Effector memory CD8-positive, alpha-beta T cell (primary cell): ENCODE measurements at regions not wholly inside any gene's neighbourhood (a gene's known extent, or its start where the extent isn't known, plus 50 kb on each side); places are given as distances from the start of the nearest gene placed in this dataset.
A peak's percentile ranks its signal among the peaks of the same experiment; 100 is the strongest.

Experiments
- ATAC-seq: fragments of 150-1000 bp; cut with Tn5 transposase; replicated peaks from 2 replicates; pipeline ENCODE4 v1.10.0; 2021; ENCODE audit warnings: mild to moderate bottlenecking, moderate library complexity
- DNase-seq, 3 experiments: peaks; one replicate each; pipeline ENCODE4 v3.0.0; 2021
- H3K27ac Mint-ChIP-seq, 2 donors: one replicate each; pipeline ENCODE4 v1.8.0; 2022; ENCODE audit warnings: mild to moderate bottlenecking in 2 of 2, mixed read lengths in 2 of 2, moderate library complexity in 2 of 2
- H3K27me3 Mint-ChIP-seq, 2 donors: one replicate each; pipeline ENCODE4 v1.8.0; 2022; ENCODE audit warnings: mixed read lengths in 2 of 2
- H3K36me3 Mint-ChIP-seq: one replicate; pipeline ENCODE4 v1.8.0; 2022; ENCODE audit warnings: mild to moderate bottlenecking, moderate library complexity, mixed read lengths; ENCODE audit not compliant: insufficient read depth
- H3K4me1 Mint-ChIP-seq, 2 donors: one replicate each; pipeline ENCODE4 v1.8.0; 2022; ENCODE audit warnings: low read depth in 2 of 2, mixed read lengths in 2 of 2
- H3K4me3 Mint-ChIP-seq, 2 donors: one replicate each; pipeline ENCODE4 v1.8.0; 2022; ENCODE audit warnings: mild to moderate bottlenecking in 2 of 2, mixed read lengths in 2 of 2, moderate library complexity in 2 of 2
- H3K9me3 Mint-ChIP-seq, 2 donors: one replicate each; pipeline ENCODE4 v1.8.0; 2022; ENCODE audit warnings: mixed read lengths in 2 of 2

DNA sequence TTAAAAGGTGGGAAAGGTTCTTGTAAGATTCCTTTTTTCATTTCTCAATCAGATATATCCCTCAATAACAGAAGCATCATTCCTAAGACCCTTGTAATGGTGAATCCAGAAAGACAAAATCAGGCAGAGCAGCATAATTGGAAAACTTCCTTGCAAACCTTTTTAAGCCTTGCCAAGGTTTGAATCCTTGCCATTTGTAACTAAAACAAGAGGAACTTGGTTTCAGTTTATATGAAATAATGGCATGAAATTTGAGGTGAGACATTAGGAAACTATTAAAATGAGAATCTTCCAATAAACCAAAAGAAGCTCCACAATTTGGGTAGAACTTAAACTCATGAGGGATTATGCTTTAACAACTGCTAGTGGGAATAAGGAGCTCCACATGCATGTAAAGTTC lies 384.7 kb upstream of the SMC2 start:
- H3K36me3 Mint-ChIP-seq: no peaks in the 10 kb centered on the region
- no peaks in the 10 kb centered on the region for H3K27me3 Mint-ChIP-seq
- ATAC-seq (no peak), DNase-seq (no peak)
- no peaks in the 10 kb centered on the region for H3K4me1 Mint-ChIP-seq
- peaks cover 0 to 4% of the 10 kb centered on the region in 2 donors for H3K9me3 Mint-ChIP-seq
- H3K4me3 Mint-ChIP-seq: no peak overlapping the region
- no peak overlapping the region for H3K27ac Mint-ChIP-seq

- H3K4me1 Mint-ChIP-seq: no peaks in the 10 kb centered on the region
- no peaks in the 10 kb centered on the region for H3K36me3 Mint-ChIP-seq
- no peak for DNase-seq
- H3K27me3 Mint-ChIP-seq: no peaks in the 10 kb centered on the region
- H3K4me3 Mint-ChIP-seq: no peak overlapping the region
- H3K27ac Mint-ChIP-seq: no peak overlapping the region
- ATAC-seq: no peak
- H3K9me3 Mint-ChIP-seq: peaks cover 0 to 5% of the 10 kb centered on the region in 2 donors
Observed at GRCh38 chr9:103713631-103714030, 380.5 kb upstream of the SMC2 start.

GRCh38 chr9:103714992-103715391 lies 379.1 kb upstream of the SMC2 start:
- ATAC-seq: no peak
- no peaks in the 10 kb centered on the region for H3K27me3 Mint-ChIP-seq
- no peak for DNase-seq
- no peaks in the 10 kb centered on the region for H3K36me3 Mint-ChIP-seq
- no peak overlapping the region for H3K4me3 Mint-ChIP-seq
- peaks cover 0 to 6% of the 10 kb centered on the region in 2 donors for H3K9me3 Mint-ChIP-seq
- no peaks in the 10 kb centered on the region for H3K4me1 Mint-ChIP-seq
- no peak overlapping the region for H3K27ac Mint-ChIP-seq

DNA sequence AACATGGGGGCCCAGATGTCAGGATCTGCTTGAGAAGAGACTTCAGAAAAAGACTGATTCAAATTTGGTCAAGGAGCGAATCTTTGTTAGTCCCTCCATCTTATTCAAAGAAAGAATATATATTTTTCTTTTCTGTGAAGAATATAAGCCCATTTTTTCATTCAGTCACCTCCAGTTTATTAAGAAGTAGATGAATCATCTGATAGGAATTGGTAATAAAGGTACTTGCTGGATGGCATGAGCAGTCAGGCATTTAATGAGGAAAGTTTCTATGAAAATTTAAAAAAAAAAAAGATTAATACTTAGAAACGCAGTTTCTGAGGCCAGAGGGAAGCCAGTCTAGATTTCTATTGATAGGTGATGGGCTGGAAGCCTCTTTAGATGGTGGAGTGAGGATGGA lies 373.1 kb upstream of the SMC2 start:
- Mint-ChIP-seq H3K36me3 (no peaks in the 10 kb centered on the region), H3K4me1 (no peaks in the 10 kb centered on the region), H3K27me3 (no peaks in the 10 kb centered on the region), H3K4me3 (no peak overlapping the region), H3K27ac (no peak overlapping the region), H3K9me3 (peaks cover 0 to 9% of the 10 kb centered on the region in 2 donors)
- DNase-seq: no peak
- no peak for ATAC-seq

- H3K9me3 Mint-ChIP-seq: peaks cover 5 to 15% of the 10 kb centered on the region in 2 donors
- H3K36me3 Mint-ChIP-seq: no peaks in the 10 kb centered on the region
- H3K27ac Mint-ChIP-seq: no peak overlapping the region
- no peaks in the 10 kb centered on the region for H3K27me3 Mint-ChIP-seq
- DNase-seq (no peak), ATAC-seq (no peak)
- H3K4me3 Mint-ChIP-seq: no peak overlapping the region
- no peaks in the 10 kb centered on the region for H3K4me1 Mint-ChIP-seq
Observed at GRCh38 chr9:103730866-103731265, 363.2 kb upstream of the SMC2 start.

DNA sequence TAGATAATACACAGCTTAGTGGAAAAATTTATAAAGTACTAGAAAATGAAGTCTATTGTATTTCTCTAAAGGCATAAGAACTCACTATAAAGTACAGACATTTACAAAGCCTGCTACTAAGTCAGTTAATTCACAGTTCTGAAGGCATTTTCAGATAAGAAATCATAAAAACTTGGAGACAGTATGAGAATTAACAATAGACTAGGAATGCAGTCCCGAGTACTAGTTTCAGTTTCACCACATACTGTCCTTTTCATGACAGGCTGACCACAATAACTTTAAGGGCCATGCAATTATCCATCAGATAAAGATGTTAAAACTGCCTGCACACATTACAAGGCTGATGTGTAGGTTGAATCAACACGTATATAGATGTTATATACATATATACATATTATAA lies 362.6 kb upstream of the SMC2 start:
- no peaks in the 10 kb centered on the region for H3K36me3 Mint-ChIP-seq
- H3K9me3 Mint-ChIP-seq: peaks cover 5 to 15% of the 10 kb centered on the region in 2 donors
- H3K27me3 Mint-ChIP-seq: no peaks in the 10 kb centered on the region
- H3K4me1 Mint-ChIP-seq: no peaks in the 10 kb centered on the region
- ATAC-seq (no peak), DNase-seq (no peak)
- no peak overlapping the region for H3K27ac Mint-ChIP-seq
- no peak overlapping the region for H3K4me3 Mint-ChIP-seq

- Mint-ChIP-seq H3K9me3 (peaks cover 1 to 7% of the 10 kb centered on the region in 2 donors), H3K27me3 (no peaks in the 10 kb centered on the region), H3K36me3 (no peaks in the 10 kb centered on the region), H3K4me3 (no peak overlapping the region), H3K4me1 (no peaks in the 10 kb centered on the region), H3K27ac (no peak overlapping the region)
- no peak for ATAC-seq
- no peak for DNase-seq
Observed at GRCh38 chr9:103734471-103734870, 359.6 kb upstream of the SMC2 start.

GRCh38 chr9:103755441-103755840 lies 338.7 kb upstream of the SMC2 start:
- Mint-ChIP-seq H3K4me1 (no peaks in the 10 kb centered on the region), H3K27me3 (no peaks in the 10 kb centered on the region), H3K27ac (no peak overlapping the region), H3K9me3 (peaks cover 0 to 4% of the 10 kb centered on the region in 2 donors), H3K36me3 (no peaks in the 10 kb centered on the region), H3K4me3 (no peak overlapping the region)
- no peak for ATAC-seq
- no peak for DNase-seq

GRCh38 chr9:103755986-103756385 lies 338.1 kb upstream of the SMC2 start:
- no peaks in the 10 kb centered on the region for H3K4me1 Mint-ChIP-seq
- H3K27me3 Mint-ChIP-seq: no peaks in the 10 kb centered on the region
- H3K36me3 Mint-ChIP-seq: no peaks in the 10 kb centered on the region
- ATAC-seq (no peak), DNase-seq (no peak)
- H3K27ac Mint-ChIP-seq: no peak overlapping the region
- peaks cover 0 to 4% of the 10 kb centered on the region in 2 donors for H3K9me3 Mint-ChIP-seq
- H3K4me3 Mint-ChIP-seq: no peak overlapping the region

DNA sequence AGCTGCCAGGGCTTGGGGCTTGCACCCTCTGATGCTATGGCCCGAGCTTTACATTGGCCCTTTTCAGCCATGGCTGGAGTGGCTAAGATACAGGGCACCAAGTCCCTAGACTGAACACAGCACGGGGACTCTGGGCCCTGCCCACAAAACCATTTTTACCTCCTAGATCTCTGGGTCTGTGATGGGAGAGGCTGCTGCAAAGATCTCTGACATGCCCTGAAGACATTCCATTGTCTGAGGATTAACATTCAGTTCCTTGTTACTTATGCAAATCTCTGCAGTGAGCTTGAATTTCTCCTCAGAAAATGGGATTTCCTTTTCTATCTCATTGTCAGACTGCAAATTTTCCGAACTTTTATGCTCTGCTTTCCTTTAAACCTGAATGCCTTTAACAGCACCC lies 337.0 kb upstream of the SMC2 start:
- peaks cover 3 to 4% of the 10 kb centered on the region in 2 donors for H3K9me3 Mint-ChIP-seq
- no peaks in the 10 kb centered on the region for H3K27me3 Mint-ChIP-seq
- no peak for ATAC-seq
- no peaks in the 10 kb centered on the region for H3K4me1 Mint-ChIP-seq
- no peak overlapping the region for H3K4me3 Mint-ChIP-seq
- no peak for DNase-seq
- H3K36me3 Mint-ChIP-seq: no peaks in the 10 kb centered on the region
- no peak overlapping the region for H3K27ac Mint-ChIP-seq

- no peak overlapping the region for H3K4me3 Mint-ChIP-seq
- ATAC-seq: no peak
- no peak overlapping the region for H3K27ac Mint-ChIP-seq
- H3K27me3 Mint-ChIP-seq: no peaks in the 10 kb centered on the region
- H3K9me3 Mint-ChIP-seq: peaks cover 8 to 22% of the 10 kb centered on the region in 2 donors
- DNase-seq: no peak
- no peaks in the 10 kb centered on the region for H3K4me1 Mint-ChIP-seq
- H3K36me3 Mint-ChIP-seq: no peaks in the 10 kb centered on the region
Observed at GRCh38 chr9:103761466-103761865, 332.6 kb upstream of the SMC2 start.

- DNase-seq (no peak), ATAC-seq (no peak)
- Mint-ChIP-seq H3K36me3 (no peaks in the 10 kb centered on the region), H3K4me1 (no peaks in the 10 kb centered on the region), H3K9me3 (peaks cover 0 to 6% of the 10 kb centered on the region in 2 donors), H3K4me3 (no peak overlapping the region), H3K27me3 (no peaks in the 10 kb centered on the region), H3K27ac (no peak overlapping the region)
Observed at GRCh38 chr9:103789686-103790085, 304.4 kb upstream of the SMC2 start.

- ATAC-seq (peak; percentile 21), DNase-seq (no peak)
- no peak overlapping the region for H3K27ac Mint-ChIP-seq
- H3K9me3 Mint-ChIP-seq: peaks cover 1 to 7% of the 10 kb centered on the region in 2 donors
- H3K4me3 Mint-ChIP-seq: no peak overlapping the region
- H3K4me1 Mint-ChIP-seq: no peaks in the 10 kb centered on the region
- H3K27me3 Mint-ChIP-seq: no peaks in the 10 kb centered on the region
- no peaks in the 10 kb centered on the region for H3K36me3 Mint-ChIP-seq
Observed at GRCh38 chr9:103798620-103799019, 295.5 kb upstream of the SMC2 start.

DNA sequence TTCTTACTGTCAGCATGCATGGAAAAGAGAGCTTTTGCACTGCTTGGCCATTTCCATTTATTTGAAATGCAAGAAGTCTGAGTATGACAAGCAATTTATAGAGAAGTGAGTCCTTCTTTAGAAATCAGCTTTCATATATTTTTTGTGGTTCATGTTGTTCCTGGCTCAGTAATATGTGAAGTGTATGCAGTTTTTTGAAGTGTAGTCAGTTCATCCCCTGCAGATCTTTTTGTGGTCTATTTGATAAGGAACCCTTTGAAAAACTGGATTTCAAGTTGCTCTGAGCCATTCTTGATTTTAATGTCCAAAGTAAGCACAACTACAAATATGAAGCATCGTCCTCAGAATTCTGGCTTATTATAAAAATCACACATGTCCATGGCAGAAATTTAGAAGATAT lies 294.1 kb upstream of the SMC2 start:
- no peak overlapping the region for H3K4me3 Mint-ChIP-seq
- ATAC-seq: no peak
- H3K9me3 Mint-ChIP-seq: peaks cover 1 to 11% of the 10 kb centered on the region in 2 donors
- no peak overlapping the region for H3K27ac Mint-ChIP-seq
- no peaks in the 10 kb centered on the region for H3K27me3 Mint-ChIP-seq
- H3K36me3 Mint-ChIP-seq: no peaks in the 10 kb centered on the region
- H3K4me1 Mint-ChIP-seq: no peaks in the 10 kb centered on the region
- DNase-seq: no peak

GRCh38 chr9:103802068-103802467 lies 292.0 kb upstream of the SMC2 start:
- no peaks in the 10 kb centered on the region for H3K27me3 Mint-ChIP-seq
- no peaks in the 10 kb centered on the region for H3K36me3 Mint-ChIP-seq
- no peak for ATAC-seq
- peaks cover 0 to 14% of the 10 kb centered on the region in 2 donors for H3K9me3 Mint-ChIP-seq
- no peaks in the 10 kb centered on the region for H3K4me1 Mint-ChIP-seq
- no peak for DNase-seq
- H3K4me3 Mint-ChIP-seq: no peak overlapping the region
- H3K27ac Mint-ChIP-seq: no peak overlapping the region
